ENCODE measurements at regions not wholly inside any gene's neighbourhood (a gene's known extent, or its start where the extent isn't known, plus 50 kb on each side); places are given as distances from the start of the nearest gene placed in this dataset.

GRCh38 chr22:49163258-49163959 lies 664.3 kb downstream of the BRD1 start:
- DNase-seq = no peak

DNA sequence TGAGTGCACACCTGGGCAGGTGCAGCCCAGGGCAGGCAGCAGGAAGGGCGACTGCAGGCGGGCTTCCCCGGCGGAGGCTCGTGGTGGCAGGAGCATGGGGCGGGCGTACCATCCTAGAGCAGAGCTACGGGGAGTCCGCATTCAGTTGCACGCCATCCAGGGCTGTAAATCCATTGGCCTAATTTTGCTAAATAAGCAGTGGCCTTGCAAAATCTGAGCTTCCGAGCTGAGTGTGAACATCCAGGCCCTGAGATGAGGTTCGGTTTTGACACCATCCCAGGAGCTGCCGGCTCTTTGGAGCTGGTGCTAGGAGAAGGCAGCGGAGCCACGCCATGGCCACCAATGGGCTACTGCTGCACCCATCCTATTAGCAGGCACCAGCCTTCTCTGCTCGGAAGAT lies 664.8 kb downstream of the BRD1 start:
- no peak for DNase-seq

GRCh38 chr22:49161002-49161850 lies 666.4 kb downstream of the BRD1 start:
- DNase-seq = no peak

GRCh38 chr22:49160261-49161001 lies 667.2 kb downstream of the BRD1 start:
- DNase-seq = no peak

DNA sequence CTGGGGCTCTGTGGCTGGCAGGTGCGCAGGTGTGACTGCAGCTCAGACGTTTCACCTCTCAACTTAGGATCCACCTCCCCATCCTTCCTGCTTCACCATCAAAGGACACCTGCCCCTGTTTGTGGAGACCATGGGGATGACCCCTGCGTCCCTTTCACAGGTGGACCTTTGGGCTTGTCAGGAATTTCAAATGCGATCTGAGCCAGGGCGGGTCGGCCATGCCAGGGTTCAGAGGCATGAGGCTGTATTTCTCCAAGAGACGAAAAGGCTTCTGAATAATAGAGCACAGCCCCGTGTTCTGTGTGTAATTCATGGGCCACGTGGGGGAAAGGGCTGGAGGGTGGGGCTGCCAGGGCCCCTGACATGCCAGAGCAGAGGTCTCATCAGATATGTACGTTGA lies 668.0 kb downstream of the BRD1 start:
- no peak for DNase-seq

GRCh38 chr22:49158741-49159564 lies 668.7 kb downstream of the BRD1 start:
- DNase-seq = no peak

DNA sequence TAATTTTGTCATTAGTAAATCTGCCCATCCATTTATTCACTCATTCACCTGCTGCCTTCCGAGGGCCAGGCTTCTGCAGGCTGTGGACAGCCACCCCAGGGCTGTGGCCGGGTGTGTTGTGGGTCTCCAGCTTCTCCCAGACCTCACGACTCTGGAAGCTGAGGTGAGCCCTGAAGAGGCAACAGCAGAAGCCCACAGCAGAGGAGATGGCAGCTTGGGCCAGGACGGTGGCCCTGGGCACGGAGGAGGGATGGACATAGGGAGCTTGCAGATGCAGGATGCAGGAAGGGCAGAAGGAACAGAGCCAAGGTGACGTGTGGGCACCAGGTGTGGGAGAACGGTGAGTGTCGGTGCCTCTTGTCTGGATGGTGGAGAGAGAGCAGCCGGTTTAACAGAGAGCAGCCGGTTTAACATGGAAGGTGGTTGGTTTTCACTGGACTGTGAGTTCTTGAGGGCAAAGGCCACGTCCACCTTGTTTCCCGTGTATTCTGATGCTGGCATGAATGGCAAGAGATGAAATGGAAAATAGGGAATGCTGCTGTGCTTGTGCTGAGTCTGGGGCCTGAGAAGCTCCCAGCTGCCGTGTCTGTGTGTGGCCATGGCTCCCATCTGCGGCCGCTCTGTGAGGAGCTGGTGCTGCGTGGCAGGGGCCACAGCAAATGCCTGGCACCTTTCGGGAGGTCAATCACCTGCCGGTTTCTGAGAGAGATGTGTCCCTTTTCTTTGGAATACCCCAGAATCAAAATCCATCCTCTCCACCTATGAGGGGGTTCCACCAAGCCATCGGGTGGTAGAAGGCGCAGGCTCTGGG lies 669.9 kb downstream of the BRD1 start:
- no peak for DNase-seq

DNA sequence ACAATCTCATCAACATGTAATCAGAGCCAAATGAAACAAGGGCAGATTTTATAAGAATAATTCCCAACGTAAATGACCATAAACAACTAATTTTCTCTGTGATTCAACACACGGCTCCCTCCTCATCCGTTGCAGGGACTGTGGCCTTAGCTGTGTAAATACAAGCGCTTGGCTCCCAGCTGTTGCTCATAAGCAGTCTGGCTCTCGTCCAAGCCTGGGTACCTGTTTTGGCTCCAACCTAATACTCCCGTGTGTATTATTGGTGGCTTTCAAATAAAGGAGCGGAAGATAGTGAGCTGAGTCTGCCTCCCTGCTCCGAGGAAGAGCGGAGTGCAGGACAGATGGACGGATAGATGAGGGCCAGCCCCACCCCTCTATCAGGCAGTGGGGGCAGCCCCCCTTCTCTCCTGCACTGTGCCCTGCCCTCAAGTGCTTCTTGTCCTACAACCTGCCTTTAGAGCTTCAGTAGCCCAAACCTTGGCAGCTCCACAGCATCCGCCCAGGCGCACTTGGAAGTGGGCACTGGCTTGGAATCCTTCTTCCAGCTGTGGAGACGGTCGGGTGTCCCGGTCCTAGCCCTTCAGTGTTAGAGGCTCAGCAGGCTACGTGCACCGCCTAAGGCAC lies 670.9 kb downstream of the BRD1 start:
- no peak for DNase-seq

DNA sequence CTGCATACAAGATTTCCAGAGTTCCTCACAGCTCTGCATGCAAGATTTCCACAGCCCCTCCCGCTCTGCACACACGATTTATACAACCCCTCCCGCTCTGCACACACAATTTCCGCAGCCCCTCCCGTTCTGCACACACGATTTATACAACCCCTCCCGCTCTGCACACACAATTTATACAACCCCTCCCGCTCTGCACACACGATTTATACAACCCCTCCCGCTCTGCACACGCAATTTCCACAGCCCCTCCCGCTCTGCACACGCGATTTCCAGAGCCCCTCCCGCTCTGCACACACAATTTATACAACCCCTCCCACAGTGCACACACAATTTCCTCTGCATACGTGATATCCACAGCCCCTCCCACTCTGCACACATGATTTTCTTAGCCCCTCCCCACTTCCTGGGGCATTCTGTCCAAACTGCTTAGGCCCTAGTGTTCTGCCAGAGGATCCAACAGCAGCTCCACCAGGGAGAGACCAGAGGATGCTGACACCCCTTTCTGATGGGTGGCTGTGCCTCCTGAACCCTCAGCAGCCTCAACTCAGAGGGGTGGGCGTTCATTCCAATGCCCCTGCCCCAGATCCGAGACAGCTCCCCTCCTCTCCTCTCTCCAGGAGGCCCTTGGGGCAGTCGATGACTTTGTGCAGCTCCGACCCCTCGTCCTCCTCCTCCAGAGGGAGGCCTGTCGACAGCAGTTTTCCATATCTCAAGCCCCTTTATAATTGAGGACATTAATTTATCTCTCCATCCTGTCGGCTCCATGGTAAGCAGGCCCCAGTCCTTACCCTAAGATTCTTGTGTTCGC lies 671.7 kb downstream of the BRD1 start:
- DNase-seq = no peak

DNA sequence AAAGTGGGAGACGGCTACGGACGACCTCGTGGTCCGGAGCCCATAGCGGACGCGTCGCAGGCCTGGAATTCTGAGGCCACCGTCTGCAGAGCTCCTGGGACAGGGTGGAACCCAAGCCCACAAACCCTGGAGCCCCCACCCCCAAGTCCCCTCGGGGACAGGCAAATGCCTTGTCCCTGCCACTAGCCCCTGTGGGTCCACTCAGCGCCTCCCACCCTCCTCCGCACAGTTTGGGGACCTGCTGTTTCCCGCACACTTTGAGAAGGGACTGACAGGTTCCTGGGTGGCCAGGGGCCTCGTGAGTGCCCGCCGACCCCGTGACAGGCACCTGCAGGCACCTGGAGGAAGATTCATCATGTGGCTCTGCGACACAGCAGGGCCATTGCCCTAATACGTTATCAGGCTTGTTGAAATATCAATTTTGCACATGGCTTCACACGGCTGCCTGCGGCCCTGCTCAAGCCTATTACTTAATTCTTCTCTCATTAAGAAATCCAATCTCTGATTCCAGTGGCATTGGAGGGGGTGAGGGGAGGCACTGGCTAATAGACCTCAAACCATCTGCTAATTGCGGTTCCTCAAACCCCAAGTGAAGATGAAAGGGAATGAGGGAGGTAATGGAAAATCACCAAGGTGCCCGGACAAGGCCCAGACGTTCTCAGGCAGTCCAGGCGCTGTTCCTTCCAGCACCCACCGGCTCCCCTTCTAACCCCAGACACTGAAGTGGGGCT lies 672.5 kb downstream of the BRD1 start:
- no peak for DNase-seq

DNA sequence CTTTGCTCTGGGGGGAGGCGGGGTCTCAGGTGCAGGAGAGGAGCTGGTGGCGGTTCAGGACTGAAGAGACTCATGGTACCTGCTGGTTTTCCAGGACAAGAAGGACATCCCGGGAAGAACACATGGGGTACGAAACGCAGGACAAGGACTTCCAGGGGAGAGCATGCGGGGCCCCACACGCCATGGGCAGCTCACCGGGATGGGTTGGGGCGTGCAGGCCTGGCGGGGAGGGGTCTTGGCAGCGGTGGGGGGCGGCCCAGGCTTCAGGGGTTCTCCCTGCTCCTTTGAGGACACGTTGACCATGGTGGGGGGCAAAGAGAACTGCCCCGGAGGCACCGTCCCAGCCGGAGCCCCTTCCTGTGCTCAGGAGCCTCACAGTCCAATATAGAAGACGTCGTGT lies 673.2 kb downstream of the BRD1 start:
- no peak for DNase-seq

GRCh38 chr22:49153921-49154320 lies 673.8 kb downstream of the BRD1 start:
- DNase-seq = no peak

DNA sequence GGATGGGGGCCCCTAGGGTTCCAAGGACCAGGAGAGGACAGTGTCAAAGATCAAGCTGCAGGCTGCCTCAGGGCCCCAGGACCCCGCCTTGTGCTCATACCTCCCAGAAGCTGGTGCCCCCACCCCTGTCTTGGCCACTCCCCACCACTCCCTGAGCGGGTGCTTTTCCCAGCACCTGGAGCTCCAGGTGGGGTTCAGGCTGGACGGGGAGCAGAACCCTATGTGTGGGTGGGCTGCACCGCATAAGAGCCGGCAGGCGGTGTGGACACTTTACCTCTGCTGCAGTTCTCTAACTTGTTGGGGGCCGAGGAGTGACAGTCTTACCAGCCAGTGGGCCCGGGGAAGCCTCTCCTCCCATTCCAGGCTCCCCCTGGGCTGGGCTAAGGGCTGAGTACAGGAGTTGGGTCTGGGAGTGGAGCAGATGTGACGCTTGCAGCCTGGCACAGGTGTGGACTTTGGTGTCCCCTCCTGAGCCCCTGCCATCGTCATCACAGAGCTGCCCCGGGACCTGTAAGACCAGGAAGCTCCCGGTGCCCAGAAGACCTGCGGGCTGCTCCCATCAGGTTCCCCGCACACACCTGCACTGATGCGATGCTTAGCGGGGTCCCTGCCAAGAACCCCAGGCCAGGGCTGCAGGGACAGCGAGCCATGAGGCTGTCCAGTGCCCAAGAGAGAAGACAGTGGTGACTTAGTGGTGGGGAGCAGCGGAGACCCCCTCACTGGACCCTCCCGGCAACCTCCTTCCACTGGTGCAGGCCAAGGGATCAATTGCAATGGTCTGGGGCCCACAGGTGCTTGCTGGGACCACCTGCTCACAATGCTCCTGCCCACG lies 674.5 kb downstream of the BRD1 start:
- DNase-seq = no peak

DNA sequence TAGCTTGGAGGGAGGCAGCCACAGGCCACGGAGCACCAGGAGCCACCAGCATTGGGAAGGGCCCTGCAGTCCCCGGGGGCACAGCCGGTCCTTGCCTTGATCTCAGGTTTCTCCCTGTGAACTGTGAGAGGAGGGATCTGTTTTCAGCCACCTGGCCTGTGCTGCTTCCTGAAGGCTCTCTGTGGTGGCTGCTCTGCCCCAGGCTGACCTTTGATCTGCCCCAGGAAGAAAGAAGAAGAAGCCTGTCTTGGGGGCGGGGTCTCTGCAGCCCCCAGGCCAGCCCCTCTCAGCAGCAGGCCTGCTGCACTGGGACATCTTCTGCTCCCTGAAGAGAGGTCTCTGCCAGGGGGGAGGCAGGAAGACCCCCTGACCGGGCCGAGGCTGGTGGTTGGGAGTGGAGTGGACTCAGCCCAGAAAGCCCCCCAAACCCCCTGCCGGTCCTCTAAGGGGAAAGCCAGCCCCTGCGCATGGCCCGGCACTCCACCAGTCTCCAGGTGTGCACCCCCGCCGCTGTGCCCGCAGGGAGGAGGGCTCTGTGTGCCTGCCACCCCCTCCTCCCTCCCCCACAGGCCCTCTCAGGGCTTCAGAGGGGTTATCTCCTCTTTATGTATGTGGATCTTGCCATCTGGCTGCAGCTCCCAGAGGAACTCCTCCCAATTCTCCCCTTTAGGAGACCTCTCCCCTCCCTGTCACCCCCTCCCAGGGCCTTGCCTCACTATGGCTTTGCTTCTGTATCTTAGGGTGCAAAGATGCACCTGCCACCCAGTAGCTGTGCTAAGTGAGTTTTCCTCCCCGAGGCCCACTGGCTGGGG lies 675.3 kb downstream of the BRD1 start:
- DNase-seq = no peak

GRCh38 chr22:49151256-49152126 lies 676.2 kb downstream of the BRD1 start:
- no peak for DNase-seq

DNA sequence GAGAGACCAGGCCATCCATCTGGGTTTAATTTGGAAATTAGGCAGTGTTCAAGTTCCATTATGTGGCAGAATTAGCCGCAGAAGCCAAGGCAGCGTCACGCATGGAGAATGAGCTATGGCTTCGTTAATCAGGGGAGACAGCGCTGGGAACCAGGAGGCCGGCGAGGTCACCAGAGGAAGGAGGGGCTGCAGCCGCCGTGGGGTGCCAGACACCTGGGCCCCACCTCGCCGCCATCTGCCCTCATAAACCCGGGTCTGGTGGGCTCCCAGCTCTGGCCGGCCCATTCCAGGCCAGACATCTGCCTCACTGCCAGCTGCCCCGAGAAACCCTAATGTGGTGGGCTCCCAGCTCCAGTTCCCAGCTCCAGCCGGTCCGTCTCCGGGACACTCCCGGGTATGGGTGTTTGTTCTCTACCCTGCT lies 676.9 kb downstream of the BRD1 start:
- DNase-seq = no peak
